ENCODE measurements at regions not wholly inside any gene's neighbourhood (a gene's known extent, or its start where the extent isn't known, plus 50 kb on each side); places are given as distances from the start of the nearest gene placed in this dataset.

DNA sequence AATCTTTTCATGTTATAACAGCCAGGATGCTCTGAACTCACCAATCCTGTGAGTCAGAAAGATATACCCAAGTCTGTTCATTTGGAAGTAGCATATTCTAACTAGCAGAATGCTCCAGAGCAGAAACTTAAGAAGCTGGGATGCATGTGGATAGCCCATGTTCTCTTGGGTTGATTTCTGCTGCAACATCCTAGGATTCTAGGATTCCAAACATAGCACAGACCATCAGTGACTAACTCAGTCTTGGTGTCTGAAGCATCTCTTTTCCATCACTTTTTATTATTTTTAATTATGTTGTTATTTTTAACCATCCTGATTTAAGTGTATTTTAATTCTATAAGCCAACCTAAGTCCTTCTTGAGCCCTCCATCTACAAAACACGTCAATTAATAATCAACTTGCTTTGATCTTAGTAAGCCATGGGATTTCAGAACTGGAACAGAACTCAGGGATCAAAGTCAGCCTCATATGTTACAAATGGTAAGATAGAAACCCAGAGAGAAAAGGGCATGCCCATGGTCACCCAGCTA, 85.4 kb downstream of the OSR1 start:
- H3K4me3 ChIP-seq = no peak overlapping the region
- DNase-seq = no peak
- H3K4me1 ChIP-seq = no peaks in the 10 kb centered on the region
- H3K36me3 ChIP-seq = no peaks in the 10 kb centered on the region
- H3K27me3 ChIP-seq = no peaks in the 10 kb centered on the region
- H3K9me3 ChIP-seq = no peaks in the 10 kb centered on the region
- TF ChIP-seq, protein P1, sequence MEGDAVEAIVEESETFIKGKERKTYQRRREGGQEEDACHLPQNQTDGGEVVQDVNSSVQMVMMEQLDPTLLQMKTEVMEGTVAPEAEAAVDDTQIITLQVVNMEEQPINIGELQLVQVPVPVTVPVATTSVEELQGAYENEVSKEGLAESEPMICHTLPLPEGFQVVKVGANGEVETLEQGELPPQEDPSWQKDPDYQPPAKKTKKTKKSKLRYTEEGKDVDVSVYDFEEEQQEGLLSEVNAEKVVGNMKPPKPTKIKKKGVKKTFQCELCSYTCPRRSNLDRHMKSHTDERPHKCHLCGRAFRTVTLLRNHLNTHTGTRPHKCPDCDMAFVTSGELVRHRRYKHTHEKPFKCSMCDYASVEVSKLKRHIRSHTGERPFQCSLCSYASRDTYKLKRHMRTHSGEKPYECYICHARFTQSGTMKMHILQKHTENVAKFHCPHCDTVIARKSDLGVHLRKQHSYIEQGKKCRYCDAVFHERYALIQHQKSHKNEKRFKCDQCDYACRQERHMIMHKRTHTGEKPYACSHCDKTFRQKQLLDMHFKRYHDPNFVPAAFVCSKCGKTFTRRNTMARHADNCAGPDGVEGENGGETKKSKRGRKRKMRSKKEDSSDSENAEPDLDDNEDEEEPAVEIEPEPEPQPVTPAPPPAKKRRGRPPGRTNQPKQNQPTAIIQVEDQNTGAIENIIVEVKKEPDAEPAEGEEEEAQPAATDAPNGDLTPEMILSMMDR (IDR thresholded peaks at IDR 0.05) = no peak
- TF ChIP-seq POLR2A (IDR thresholded peaks at IDR 0.05) = no peak
- no peak overlapping the region for H3K27ac ChIP-seq
- intact Hi-C loops (cut with DNase I; ENCODE audit: low total_unique reads) = no loop called here

DNA sequence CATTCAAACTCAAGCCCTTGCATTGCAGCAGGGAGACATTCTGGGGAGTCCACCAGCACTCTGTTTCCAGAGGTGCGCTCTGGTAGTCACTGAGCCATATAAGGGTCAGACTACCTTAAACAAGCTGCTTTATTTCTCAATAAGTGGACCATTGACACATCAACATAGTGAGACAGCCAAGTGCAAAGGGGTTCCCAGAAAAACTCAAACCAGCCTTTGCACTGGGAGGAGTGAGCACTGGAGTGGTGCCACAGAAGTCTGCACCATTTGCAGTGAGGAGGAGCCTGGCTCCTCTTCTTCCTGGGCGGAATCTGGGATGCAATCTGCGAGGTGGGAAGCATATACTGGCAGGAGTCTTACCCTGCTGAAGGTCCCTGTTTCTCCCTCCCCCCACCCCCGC, 86.4 kb downstream of the OSR1 start:
- Histone ChIP-seq H3K4me3 (no peak overlapping the region), H3K27me3 (no peaks in the 10 kb centered on the region), H3K4me1 (no peaks in the 10 kb centered on the region), H3K36me3 (no peaks in the 10 kb centered on the region), H3K27ac (no peak overlapping the region), H3K9me3 (no peaks in the 10 kb centered on the region)
- intact Hi-C loops (cut with DNase I; ENCODE audit: low total_unique reads) = no loop called here
- DNase-seq = no peak
- no peak for TF ChIP-seq POLR2A (IDR thresholded peaks at IDR 0.05)
- TF ChIP-seq, protein P1 (IDR thresholded peaks at IDR 0.05) = no peak

DNA sequence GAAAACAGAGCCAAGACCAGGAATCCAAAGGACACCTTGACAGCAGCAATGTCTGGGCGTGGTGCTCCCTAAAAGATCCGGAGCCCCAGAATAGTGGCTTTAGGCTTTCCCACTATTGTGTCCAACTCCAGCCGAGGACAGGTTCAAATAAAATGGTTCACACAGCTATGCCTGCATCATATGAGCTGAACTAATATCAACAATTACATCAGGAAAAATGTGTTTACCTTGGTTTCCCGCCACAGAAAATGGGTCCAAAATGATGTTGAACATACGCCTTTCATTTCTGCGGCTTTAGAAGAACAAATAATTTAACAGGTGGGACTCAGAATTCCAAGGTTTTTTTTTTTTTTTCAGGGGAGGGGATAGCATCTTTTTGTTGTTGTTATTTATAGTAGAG, 93.6 kb downstream of the OSR1 start:
- intact Hi-C loops (cut with DNase I; ENCODE audit: low total_unique reads) = no loop called here
- TF ChIP-seq, protein P1 (IDR thresholded peaks at IDR 0.05) = no peak
- no peak for TF ChIP-seq POLR2A (IDR thresholded peaks at IDR 0.05)
- H3K27me3 ChIP-seq = no peaks in the 10 kb centered on the region
- H3K4me3 ChIP-seq = no peak overlapping the region
- H3K36me3 ChIP-seq = no peaks in the 10 kb centered on the region
- H3K4me1 ChIP-seq = no peaks in the 10 kb centered on the region
- no peaks in the 10 kb centered on the region for H3K9me3 ChIP-seq
- DNase-seq = no peak
- no peak overlapping the region for H3K27ac ChIP-seq

DNA sequence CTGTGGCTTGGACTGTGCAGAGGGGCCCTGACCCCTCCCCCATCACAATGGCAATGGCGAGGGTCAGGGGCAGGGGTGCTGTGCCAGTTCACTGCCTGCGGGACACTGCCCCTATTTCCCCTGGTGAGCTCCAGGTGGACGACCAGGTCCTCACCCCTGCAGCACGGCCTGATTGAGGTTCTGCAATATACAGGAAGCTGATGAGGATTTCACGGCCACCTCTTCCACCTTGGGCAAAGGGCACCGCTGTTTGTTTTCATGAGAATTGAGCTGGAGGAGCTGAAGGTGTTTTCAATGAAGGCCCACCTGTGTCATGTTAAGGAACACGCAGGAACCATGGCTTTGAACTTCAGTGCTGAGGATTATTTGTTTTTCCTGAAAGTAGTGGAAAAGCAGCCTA, 96.3 kb downstream of the OSR1 start:
- intact Hi-C loops (cut with DNase I; ENCODE audit: low total_unique reads) = no loop called here
- Histone ChIP-seq H3K9me3 (no peaks in the 10 kb centered on the region), H3K36me3 (no peaks in the 10 kb centered on the region), H3K4me3 (no peak overlapping the region), H3K27me3 (no peaks in the 10 kb centered on the region), H3K27ac (no peak overlapping the region), H3K4me1 (no peaks in the 10 kb centered on the region)
- no peak for DNase-seq
- TF ChIP-seq, protein P1 (IDR thresholded peaks at IDR 0.05) = no peak
- TF ChIP-seq POLR2A (IDR thresholded peaks at IDR 0.05) = no peak

DNA sequence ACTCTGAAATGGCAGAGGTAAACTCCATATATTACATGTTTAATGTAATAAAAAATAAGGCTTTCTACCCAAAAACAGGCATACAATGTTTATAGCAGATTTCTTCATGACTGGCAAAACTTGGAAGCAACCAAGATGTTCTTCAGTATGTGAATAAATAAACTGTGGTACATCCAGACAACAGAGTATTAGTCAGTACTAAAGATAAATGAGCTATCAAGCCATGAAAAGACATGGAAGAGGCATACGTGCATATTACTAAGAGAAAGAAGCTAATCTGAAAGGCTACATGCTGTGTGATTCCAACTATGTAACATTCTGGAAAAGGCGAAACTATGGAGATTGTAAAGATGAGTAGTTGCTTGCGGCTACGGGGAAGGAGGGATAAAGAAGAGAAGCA, 97.4 kb downstream of the OSR1 start:
- no peaks in the 10 kb centered on the region for H3K27me3 ChIP-seq
- TF ChIP-seq POLR2A (IDR thresholded peaks at IDR 0.05) = no peak
- TF ChIP-seq, protein P1 (IDR thresholded peaks at IDR 0.05) = no peak
- no peaks in the 10 kb centered on the region for H3K36me3 ChIP-seq

More for the DNA sequence above, 97.4 kb downstream of the OSR1 start:
- Histone ChIP-seq H3K9me3 (no peaks in the 10 kb centered on the region), H3K27ac (no peak overlapping the region), H3K4me3 (no peak overlapping the region), H3K4me1 (no peaks in the 10 kb centered on the region)
- no peak for DNase-seq
- intact Hi-C loops (cut with DNase I; ENCODE audit: low total_unique reads) = no loop called here
